ENCODE measurements at regions not wholly inside any gene's neighbourhood (a gene's known extent, or its start where the extent isn't known, plus 50 kb on each side); places are given as distances from the start of the nearest gene placed in this dataset.
"Not testable (repeated sequence)": the region's sequence is repeated elsewhere in the genome, so short reads cannot be mapped to it uniquely, and the experiment has no call there.

DNA sequence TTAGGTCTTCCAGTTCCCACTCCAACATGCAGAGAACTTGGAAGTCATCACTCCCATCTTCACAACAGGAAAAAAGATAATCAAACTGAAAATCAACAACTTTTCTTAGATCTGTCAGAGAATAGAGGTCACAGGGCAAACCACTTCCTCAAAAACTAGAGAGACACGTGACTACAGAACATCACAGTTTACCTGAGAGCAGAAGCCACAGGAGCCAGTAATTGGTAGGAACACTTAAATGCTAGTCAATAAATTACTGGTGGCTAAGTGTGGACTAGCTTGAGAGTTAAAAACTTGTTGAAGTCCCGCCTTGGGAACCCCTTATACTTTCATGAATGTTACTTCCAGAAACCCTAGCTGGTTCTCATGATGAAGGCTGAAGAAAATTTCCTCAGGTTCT is 81.1 kb downstream of the THSD1 start:
- in situ Hi-C loops (cut with HindIII; ENCODE audit: low sequenced_read_pairs); DNase-seq (ENCODE audit: low spot score): not testable (repeated sequence)

DNA sequence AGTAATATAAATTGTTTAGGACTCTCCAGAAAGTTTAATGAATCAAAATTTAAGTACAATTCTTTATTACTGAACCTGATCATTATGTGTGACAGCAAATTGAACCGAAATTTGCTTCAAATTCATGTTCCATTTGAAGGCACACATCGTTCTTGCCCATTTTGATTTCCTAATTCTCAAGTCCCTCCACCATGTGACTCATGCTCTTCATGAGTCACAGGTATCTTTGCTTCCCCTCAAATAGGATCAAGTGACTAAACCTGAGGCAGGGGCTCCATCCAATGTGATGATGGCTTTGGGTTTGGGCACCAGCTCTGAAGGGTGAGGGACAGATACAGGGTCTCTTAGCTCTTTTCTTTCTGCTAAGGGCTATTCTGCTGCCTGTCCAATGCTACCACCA is 86.1 kb downstream of the THSD1 start:
- DNase-seq (ENCODE audit: low spot score) = no peak
- in situ Hi-C loops (cut with HindIII; ENCODE audit: low sequenced_read_pairs) = no loop called here

GRCh38 chr13:52309833-52310232 is 96.1 kb downstream of the THSD1 start:
- in situ Hi-C loops (cut with HindIII; ENCODE audit: low sequenced_read_pairs); DNase-seq (ENCODE audit: low spot score): not testable (repeated sequence)

DNA sequence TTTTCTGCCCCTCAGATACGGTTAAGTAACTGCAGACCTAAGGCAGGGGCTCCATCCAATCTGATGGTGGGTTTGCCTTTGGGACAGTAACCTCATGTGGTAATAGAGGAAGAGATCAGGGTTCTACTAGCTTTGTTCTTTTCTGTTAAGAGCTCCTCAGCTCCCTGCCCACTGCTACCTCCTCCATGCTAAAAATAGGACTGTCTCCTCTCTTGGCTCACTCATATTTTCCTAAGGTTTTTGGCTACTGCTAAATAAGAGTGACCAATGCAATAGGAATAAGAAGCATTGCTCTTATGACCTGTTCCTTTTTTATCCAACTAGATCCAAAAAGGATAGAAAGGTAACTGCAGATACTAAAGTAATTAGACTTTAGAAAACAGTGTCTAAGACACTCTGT is 99.6 kb downstream of the THSD1 start:
- in situ Hi-C loops (cut with HindIII; ENCODE audit: low sequenced_read_pairs); DNase-seq (ENCODE audit: low spot score): not testable (repeated sequence)

DNA sequence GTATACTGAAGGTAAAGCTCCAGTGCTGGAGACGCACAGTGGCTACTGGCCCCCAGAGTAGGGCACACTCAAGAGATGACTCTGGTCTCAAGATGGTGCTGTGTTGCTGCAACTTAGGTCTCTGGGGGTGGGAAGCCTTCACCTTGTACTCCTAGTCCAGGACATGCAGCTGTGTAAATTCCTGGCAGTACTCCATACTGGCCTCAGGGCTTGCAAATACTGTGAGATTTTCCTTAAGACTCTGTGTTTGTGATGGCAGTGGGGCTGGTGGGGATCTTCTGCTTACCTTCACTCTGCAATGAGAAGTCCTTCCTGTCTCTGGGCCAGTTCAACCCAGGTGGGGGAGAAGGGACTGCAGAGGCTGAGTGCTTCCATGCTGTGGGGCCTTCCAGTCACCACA is 102.9 kb downstream of the THSD1 start:
- in situ Hi-C loops (cut with HindIII; ENCODE audit: low sequenced_read_pairs); DNase-seq (ENCODE audit: low spot score): not testable (repeated sequence)

GRCh38 chr13:52302688-52303087 is 103.3 kb downstream of the THSD1 start:
- DNase-seq (ENCODE audit: low spot score); in situ Hi-C loops (cut with HindIII; ENCODE audit: low sequenced_read_pairs): not testable (repeated sequence)

GRCh38 chr13:52301810-52302400 is 104.1 kb downstream of the THSD1 start:
- in situ Hi-C loops (cut with HindIII; ENCODE audit: low sequenced_read_pairs); DNase-seq (ENCODE audit: low spot score): not testable (repeated sequence)

DNA sequence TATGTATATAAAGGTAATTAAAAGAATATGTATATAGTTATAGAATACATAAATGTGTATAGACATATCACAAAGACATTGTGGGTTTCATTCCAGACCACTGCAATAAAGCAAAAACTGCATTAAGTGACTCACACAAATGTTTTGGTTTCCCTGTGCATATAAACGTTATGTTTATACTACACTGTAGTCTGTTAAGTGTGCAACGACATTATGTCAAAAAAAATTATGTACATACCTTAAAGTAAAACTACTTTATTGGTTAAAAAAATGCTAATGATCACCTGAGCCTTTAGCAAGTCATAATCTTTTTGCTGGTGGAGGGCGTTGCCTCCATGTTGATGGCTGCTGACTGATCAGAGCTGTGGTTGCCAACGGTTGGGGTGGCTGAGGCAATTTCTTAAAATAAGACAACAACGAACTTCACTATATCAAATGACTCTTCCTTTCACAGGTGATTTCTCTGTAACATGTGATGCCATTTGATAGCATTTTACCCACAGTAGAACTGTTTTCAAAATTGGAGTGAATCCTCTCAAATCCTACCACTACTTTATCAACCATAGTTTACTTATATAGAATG is 107.8 kb downstream of the THSD1 start:
- in situ Hi-C loops (cut with HindIII; ENCODE audit: low sequenced_read_pairs); DNase-seq (ENCODE audit: low spot score): not testable (repeated sequence)

GRCh38 chr13:52288891-52289290 is 117.1 kb downstream of the THSD1 start:
- DNase-seq (ENCODE audit: low spot score); in situ Hi-C loops (cut with HindIII; ENCODE audit: low sequenced_read_pairs): not testable (repeated sequence)

GRCh38 chr13:52281387-52281786 is 122.0 kb upstream of the NEK3 start:
- DNase-seq (ENCODE audit: low spot score); in situ Hi-C loops (cut with HindIII; ENCODE audit: low sequenced_read_pairs): not testable (repeated sequence)

DNA sequence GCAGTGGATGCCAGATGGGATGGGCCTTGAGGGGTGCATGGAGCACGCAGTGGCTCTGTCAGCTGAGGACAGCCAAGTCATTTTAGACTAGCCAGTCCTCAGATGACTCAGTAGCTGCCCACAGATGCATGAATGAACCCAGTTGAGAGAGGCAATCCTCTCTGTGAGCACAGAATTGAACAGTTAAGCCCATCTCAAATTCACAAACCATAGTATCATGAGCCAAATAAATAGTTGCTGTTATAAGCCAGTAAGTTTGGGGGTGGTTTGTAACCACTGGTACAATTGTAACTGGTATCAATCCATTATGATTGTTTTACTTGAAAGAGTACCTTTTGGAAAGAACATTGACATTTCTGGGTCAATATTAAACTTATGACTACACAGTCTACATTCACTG is 120.0 kb upstream of the NEK3 start:
- in situ Hi-C loops (cut with HindIII; ENCODE audit: low sequenced_read_pairs); DNase-seq (ENCODE audit: low spot score): not testable (repeated sequence)

DNA sequence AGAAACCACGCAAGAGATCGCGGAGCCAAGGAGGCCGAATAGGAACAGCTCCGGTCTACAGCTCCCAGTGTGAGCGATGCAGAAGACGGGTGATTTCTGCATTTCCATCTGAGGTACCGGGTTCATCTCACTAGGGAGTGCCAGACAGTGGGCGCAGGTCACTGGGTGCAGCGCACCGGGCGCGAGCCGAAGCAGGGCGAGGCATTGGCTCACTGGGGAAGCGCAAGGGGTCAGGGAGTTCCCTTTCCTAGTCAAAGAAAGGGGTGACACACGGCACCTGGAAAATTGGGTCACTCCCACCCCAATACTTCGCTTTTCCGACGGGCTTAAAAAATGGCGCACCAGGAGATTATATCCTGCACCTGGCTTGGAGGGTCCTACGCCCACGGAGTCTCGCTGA is 94.9 kb upstream of the NEK3 start:
- DNase-seq (ENCODE audit: low spot score); in situ Hi-C loops (cut with HindIII; ENCODE audit: low sequenced_read_pairs): not testable (repeated sequence)

DNA sequence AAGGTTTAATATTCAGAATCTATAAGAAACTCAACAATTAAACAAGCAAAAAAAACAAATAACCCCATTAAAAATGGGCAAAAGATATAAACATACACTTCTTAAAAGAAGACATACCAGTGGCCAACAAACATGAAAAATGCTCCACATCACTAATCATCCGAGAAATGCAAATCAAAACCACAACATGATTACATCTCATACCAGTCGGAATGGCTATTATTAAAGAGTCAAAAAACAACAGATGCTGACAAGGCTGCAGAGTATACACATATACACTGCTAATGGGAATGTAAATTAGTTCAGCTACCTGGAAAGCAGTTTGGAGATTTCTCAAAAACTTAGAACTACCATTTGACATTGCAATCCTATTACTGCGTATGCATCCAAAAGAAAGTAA is 81.4 kb upstream of the NEK3 start:
- DNase-seq (ENCODE audit: low spot score); in situ Hi-C loops (cut with HindIII; ENCODE audit: low sequenced_read_pairs): not testable (repeated sequence)

DNA sequence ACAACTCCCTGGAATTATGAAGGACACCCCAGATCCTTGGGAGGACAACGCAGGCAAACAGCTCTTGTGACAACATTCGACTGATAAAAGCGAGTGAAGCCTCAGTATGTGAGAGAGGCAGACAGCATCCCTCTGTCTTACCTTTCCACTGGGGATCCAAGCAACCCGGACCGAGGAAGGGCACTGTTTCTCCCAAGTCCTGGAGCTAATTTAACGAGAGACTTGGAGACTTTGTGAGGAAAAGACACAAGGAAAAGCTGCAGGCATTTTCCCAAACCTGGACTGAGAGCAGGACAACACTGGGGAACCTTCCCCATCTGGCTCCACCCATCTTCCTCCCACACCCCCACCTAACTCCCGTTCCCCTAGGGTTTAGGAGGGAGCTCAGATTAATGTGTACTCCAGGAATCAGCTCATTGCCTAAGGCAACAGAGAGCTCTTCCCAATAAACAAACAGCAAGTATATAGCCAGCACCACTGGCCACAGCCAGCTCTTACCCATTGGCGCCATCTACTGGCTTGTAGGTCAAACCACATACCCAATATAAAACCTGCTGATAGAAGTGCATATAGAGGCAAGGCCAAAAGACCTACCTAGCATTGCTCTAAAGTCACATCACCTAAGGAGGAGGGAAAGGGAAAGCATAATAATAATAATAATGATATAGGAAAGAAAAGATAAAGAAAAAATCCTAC is 76.7 kb upstream of the NEK3 start:
- DNase-seq (ENCODE audit: low spot score) = peak; percentile 76
- in situ Hi-C loops (cut with HindIII; ENCODE audit: low sequenced_read_pairs) = not testable (repeated sequence)

- DNase-seq (ENCODE audit: low spot score); in situ Hi-C loops (cut with HindIII; ENCODE audit: low sequenced_read_pairs): not testable (repeated sequence)
Observed at GRCh38 chr13:52234928-52235327, 75.5 kb upstream of the NEK3 start.

- in situ Hi-C loops (cut with HindIII; ENCODE audit: low sequenced_read_pairs); DNase-seq (ENCODE audit: low spot score): not testable (repeated sequence)
Observed at GRCh38 chr13:52223063-52223462, 63.7 kb upstream of the NEK3 start.

DNA sequence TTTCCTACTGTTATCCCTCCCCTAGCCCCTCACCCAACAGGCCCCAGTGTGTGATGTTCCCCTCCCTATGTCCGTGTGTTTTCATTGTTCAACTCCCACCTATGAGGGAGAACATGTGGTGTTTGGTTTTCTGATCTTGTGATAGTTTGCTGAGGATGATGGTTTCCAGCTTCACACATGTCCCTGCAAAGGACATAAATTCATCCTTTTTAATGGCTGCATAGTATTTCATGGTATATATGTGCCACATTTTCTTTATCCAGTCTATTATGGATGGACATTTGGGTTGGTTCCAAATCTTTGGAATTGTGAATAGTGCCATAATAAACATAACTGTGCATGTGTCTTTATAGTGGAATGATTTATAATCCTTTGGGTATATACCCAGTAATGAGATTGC is 54.5 kb upstream of the NEK3 start:
- DNase-seq (ENCODE audit: low spot score); in situ Hi-C loops (cut with HindIII; ENCODE audit: low sequenced_read_pairs): not testable (repeated sequence)

- in situ Hi-C loops (cut with HindIII; ENCODE audit: low sequenced_read_pairs); DNase-seq (ENCODE audit: low spot score): not testable (repeated sequence)
Observed at GRCh38 chr13:52212886-52213285, 53.5 kb upstream of the NEK3 start.

GRCh38 chr13:52211416-52211776 is 52.0 kb upstream of the NEK3 start:
- DNase-seq (ENCODE audit: low spot score); in situ Hi-C loops (cut with HindIII; ENCODE audit: low sequenced_read_pairs): not testable (repeated sequence)
